A549 (cell line): ENCODE measurements at regions not wholly inside any gene's neighbourhood (a gene's known extent, or its start where the extent isn't known, plus 50 kb on each side); places are given as distances from the start of the nearest gene placed in this dataset.

ENCODE experiments used
- ATAC-seq, 2 experiments: fragments of 200-7000 bp in 1 of 2; fragments of >200 bp in 1 of 2; cut with Nextera tagmentation in 1 of 2; cut with Tn5 transposase in 1 of 2; 3 replicates each; pipeline versions ENCODE4 v1.8.0 to v1.9.1; 2018 to 2020; ENCODE audit warnings: mild to moderate bottlenecking in 1 of 2, moderate library complexity in 1 of 2
- CTCF ChIA-PET: fragments of 300-600 bp; sonication (Branson Sonifier 250); formaldehyde crosslinking; extraction: SDS; loops from one replicate; lab custom pipeline; 2021; ENCODE audit warnings: antibody characterized with exemption, inconsistent platforms; lab: Yijun Ruan, JAX
- POLR2A ChIA-PET: fragments of 350-600 bp; formaldehyde crosslinking; extraction: SDS; loops from one replicate; lab custom pipeline; 2021; ENCODE audit warnings: antibody characterized with exemption, inconsistent platforms; lab: Yijun Ruan, JAX
- DNase-seq, 2 experiments: peaks; one replicate each; pipeline versions ENCODE4 v3.0.0 to v3.0.0-alpha.2; 2011 to 2016; ENCODE audit warnings: low read depth in 1 of 2, low spot score in 1 of 2
- FAIRE-seq: peaks from 2 replicates; lab custom pipeline; 2011; peaks lifted over from hg19 to GRCh38; lab: Jason Lieb, UNC
- H3K27ac ChIP-seq, 2 experiments: fragments of >200 bp; sonication (Bioruptor Twin); formaldehyde crosslinking; 3 replicates each; pipeline ENCODE4 v1.5.1; 2016 to 2017
- H3K4me1 ChIP-seq: fragments of >200 bp; sonication (Bioruptor Twin); formaldehyde crosslinking; 3 replicates; pipeline ENCODE4 v1.6.1; 2016
- H3K4me2 ChIP-seq: fragments of >200 bp; sonication (Bioruptor Twin); formaldehyde crosslinking; 3 replicates; pipeline ENCODE4 v1.6.1; 2016
- H3K4me3 ChIP-seq: fragments of >200 bp; sonication (Bioruptor Twin); formaldehyde crosslinking; 3 replicates; pipeline ENCODE4 v1.5.1; 2016
- H3K9me3 ChIP-seq: fragments of >200 bp; sonication (Bioruptor Twin); formaldehyde crosslinking; 3 replicates; pipeline ENCODE4 v1.6.1; 2016
- ATOH8 ChIP-seq: fragments of 250-450 bp; sonication (Bioruptor Pico); IDR thresholded peaks from 2 replicates; pipeline ENCODE4 v1.5.0; 2020; ENCODE audit warnings: low read depth, mild to moderate bottlenecking, moderate library complexity
- EHMT2 ChIP-seq: fragments of 200-600 bp; sonication (generic); IDR thresholded peaks from 2 replicates; pipeline ENCODE4 v1.6.1; 2016; ENCODE audit warnings: antibody characterized with exemption, low read depth, mild to moderate bottlenecking, moderate library complexity
- FOSB ChIP-seq: fragments of 250-450 bp; sonication (Bioruptor Pico); IDR thresholded peaks from 2 replicates; pipeline ENCODE4 v1.5.0; 2020; ENCODE audit warnings: mild to moderate bottlenecking, moderate library complexity
- FOSL2 ChIP-seq, 2 experiments: fragments of 450-650 bp in 1 of 2; fragments of >200 bp in 1 of 2; sonication (Bioruptor Twin) in 1 of 2; formaldehyde crosslinking; IDR thresholded peaks; 2 replicates each; pipeline versions ENCODE4 v1.5.0 to v1.6.1; 2016 to 2020; ENCODE audit warnings: mild to moderate bottlenecking in 1 of 2, moderate library complexity in 1 of 2
- HDAC2 ChIP-seq: fragments of 200-600 bp; sonication (generic); IDR thresholded peaks from 2 replicates; pipeline ENCODE4 v1.6.1; 2016
- HOXA7 ChIP-seq: fragments of 250-450 bp; sonication (Bioruptor Pico); IDR thresholded peaks from 2 replicates; pipeline ENCODE4 v1.5.0; 2020; ENCODE audit warnings: mild to moderate bottlenecking, moderate library complexity
- HOXB5 ChIP-seq: fragments of 250-450 bp; sonication (Bioruptor Pico); IDR thresholded peaks from 2 replicates; pipeline ENCODE4 v1.5.0; 2020; ENCODE audit warnings: mild to moderate bottlenecking, moderate library complexity
- JUNB ChIP-seq: fragments of >200 bp; sonication (Bioruptor Twin); formaldehyde crosslinking; IDR thresholded peaks from 2 replicates; pipeline ENCODE4 v1.6.1; 2016
- KDM1A ChIP-seq: fragments of 200-600 bp; sonication (generic); IDR thresholded peaks from 2 replicates; pipeline ENCODE4 v1.6.1; 2016; ENCODE audit warnings: low read depth, mild to moderate bottlenecking
- MAZ ChIP-seq: fragments of 150-350 bp; IDR thresholded peaks from 2 replicates; pipeline ENCODE4 v1.6.1; 2014; ENCODE audit warnings: antibody characterized with exemption, low read depth, low read length, borderline replicate concordance
- NPAS2 ChIP-seq: fragments of 250-450 bp; sonication (Bioruptor Pico); IDR thresholded peaks from 2 replicates; pipeline ENCODE4 v1.8.0; 2022; ENCODE audit warnings: mild to moderate bottlenecking, moderate library complexity, borderline replicate concordance
- RNF2 ChIP-seq: fragments of 200-600 bp; sonication (generic); IDR thresholded peaks from 2 replicates; pipeline ENCODE4 v1.6.1; 2016; ENCODE audit warnings: low read depth, mild to moderate bottlenecking, antibody characterized with exemption, moderate library complexity, borderline replicate concordance
- SREBF2 ChIP-seq: fragments of 450-650 bp; IDR thresholded peaks from 2 replicates; pipeline ENCODE4 v1.6.1; 2014; ENCODE audit warnings: mild to moderate bottlenecking, moderate library complexity
- ZFP36 ChIP-seq: fragments of 450-650 bp; IDR thresholded peaks from 2 replicates; pipeline ENCODE4 v1.6.1; 2014; ENCODE audit warnings: borderline replicate concordance; ENCODE audit not compliant: partially characterized antibody
- WGBS: methylation state at CpG from one replicate; pipeline ENCODE4 v1.1.6; 2017; ENCODE audit errors: missing lambda C conversion rate; 5-methylcytosine and 5-hydroxymethylcytosine counted together
- TF ChIP-seq, protein P1 (sequence below): fragments of >200 bp; sonication (Bioruptor Twin); formaldehyde crosslinking; IDR thresholded peaks from 3 replicates; pipeline ENCODE4 v1.5.1; 2016
- TF ChIP-seq, protein P2 (sequence below): IDR thresholded peaks from 2 replicates; pipeline ENCODE4 v1.6.1; 2012
- TF ChIP-seq, protein P3 (sequence below): fragments of 150-350 bp; IDR thresholded peaks from 2 replicates; pipeline ENCODE4 v1.6.1; 2014; ENCODE audit warnings: low read depth, mild to moderate bottlenecking, low read length
- TF ChIP-seq, protein P4 (sequence below): fragments of >200 bp; sonication (Bioruptor Twin); formaldehyde crosslinking; IDR thresholded peaks from 2 replicates; pipeline ENCODE4 v1.6.1; 2016
- TF ChIP-seq, protein P5 (sequence below): IDR thresholded peaks from 2 replicates; pipeline ENCODE4 v1.6.1; 2012; ENCODE audit warnings: low read depth, borderline replicate concordance

GRCh38 chr21:18782721-18783120 lies 379.1 kb upstream of the TMPRSS15 start:
- FAIRE-seq: no peak
- Histone ChIP-seq H3K9me3 (no peaks in the 10 kb centered on the region), H3K4me1 (no peaks in the 10 kb centered on the region), H3K4me2 (no peak overlapping the region), H3K4me3 (no peak overlapping the region), H3K27ac (no peak overlapping the region)
- ATAC-seq: no peak
- CTCF ChIA-PET: no interaction called here
- TF ChIP-seq HOXA7 (CRISPR knock-in tag): no peak
- no peak for DNase-seq
- WGBS: 0% methylated on average over 1 of the region's 1 CpG
- POLR2A ChIA-PET: no interaction called here

DNA sequence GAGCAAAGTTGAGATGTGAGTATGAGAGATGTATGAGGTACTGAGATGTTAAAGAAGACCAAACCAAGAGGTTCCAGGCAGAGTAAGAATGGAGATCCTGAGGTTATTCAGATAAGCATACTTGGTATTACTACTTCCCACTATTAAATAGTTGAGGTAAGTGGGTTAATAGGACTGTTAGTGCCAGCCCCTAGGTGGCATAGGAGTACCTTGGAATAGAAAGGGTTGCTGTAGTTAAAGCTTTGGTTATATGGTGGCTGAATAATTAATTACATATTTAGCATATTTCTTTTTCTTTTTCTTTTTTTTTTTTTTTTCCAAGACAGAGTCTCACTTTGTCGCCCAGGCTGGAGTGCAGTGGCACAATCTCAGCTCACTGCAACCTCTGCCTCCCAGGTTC lies 397.9 kb upstream of the TMPRSS15 start:
- DNase-seq (peak in 1 of 2 experiments; percentile 0), FAIRE-seq (no peak)
- H3K4me1 ChIP-seq: no peaks in the 10 kb centered on the region
- POLR2A ChIA-PET: no interaction called here
- CTCF ChIA-PET: no interaction called here
- H3K4me2 ChIP-seq: no peak overlapping the region
- no peak overlapping the region for H3K4me3 ChIP-seq
- no peak for TF ChIP-seq NPAS2
- TF ChIP-seq, protein P1, sequence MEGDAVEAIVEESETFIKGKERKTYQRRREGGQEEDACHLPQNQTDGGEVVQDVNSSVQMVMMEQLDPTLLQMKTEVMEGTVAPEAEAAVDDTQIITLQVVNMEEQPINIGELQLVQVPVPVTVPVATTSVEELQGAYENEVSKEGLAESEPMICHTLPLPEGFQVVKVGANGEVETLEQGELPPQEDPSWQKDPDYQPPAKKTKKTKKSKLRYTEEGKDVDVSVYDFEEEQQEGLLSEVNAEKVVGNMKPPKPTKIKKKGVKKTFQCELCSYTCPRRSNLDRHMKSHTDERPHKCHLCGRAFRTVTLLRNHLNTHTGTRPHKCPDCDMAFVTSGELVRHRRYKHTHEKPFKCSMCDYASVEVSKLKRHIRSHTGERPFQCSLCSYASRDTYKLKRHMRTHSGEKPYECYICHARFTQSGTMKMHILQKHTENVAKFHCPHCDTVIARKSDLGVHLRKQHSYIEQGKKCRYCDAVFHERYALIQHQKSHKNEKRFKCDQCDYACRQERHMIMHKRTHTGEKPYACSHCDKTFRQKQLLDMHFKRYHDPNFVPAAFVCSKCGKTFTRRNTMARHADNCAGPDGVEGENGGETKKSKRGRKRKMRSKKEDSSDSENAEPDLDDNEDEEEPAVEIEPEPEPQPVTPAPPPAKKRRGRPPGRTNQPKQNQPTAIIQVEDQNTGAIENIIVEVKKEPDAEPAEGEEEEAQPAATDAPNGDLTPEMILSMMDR: no peak
- TF ChIP-seq SREBF2: no peak
- TF ChIP-seq, protein P2, sequence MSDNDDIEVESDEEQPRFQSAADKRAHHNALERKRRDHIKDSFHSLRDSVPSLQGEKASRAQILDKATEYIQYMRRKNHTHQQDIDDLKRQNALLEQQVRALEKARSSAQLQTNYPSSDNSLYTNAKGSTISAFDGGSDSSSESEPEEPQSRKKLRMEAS: no peak
- TF ChIP-seq, protein P3, sequence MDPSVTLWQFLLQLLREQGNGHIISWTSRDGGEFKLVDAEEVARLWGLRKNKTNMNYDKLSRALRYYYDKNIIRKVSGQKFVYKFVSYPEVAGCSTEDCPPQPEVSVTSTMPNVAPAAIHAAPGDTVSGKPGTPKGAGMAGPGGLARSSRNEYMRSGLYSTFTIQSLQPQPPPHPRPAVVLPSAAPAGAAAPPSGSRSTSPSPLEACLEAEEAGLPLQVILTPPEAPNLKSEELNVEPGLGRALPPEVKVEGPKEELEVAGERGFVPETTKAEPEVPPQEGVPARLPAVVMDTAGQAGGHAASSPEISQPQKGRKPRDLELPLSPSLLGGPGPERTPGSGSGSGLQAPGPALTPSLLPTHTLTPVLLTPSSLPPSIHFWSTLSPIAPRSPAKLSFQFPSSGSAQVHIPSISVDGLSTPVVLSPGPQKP: no peak
- no peak for TF ChIP-seq FOSB (CRISPR knock-in tag)
- TF ChIP-seq ZFP36: no peak
- TF ChIP-seq KDM1A: no peak
- no peak for TF ChIP-seq HOXB5 (CRISPR knock-in tag)
- no peak for TF ChIP-seq ATOH8 (CRISPR knock-in tag)
- TF ChIP-seq, protein P4, sequence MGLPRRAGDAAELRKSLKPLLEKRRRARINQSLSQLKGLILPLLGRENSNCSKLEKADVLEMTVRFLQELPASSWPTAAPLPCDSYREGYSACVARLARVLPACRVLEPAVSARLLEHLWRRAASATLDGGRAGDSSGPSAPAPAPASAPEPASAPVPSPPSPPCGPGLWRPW: no peak
- TF ChIP-seq EHMT2: no peak
- no peak for TF ChIP-seq FOSL2 (IDR thresholded peaks at IDR 0.05)
- TF ChIP-seq FOSL2 (CRISPR knock-in tag; IDR thresholded peaks at IDR 0.05): no peak
- TF ChIP-seq MAZ: no peak
- no peak for TF ChIP-seq JUNB
- no peak for TF ChIP-seq RNF2
- TF ChIP-seq HDAC2: no peak
- TF ChIP-seq, all 56 proteins: peak for 0
- Histone ChIP-seq H3K9me3 (no peaks in the 10 kb centered on the region), H3K27ac (no peak overlapping the region)
- WGBS: no CpG with 5 or more reads among the region's 1 CpG
- no peak for ATAC-seq

GRCh38 chr21:18803624-18804023 lies 400.0 kb upstream of the TMPRSS15 start:
- Histone ChIP-seq H3K9me3 (no peaks in the 10 kb centered on the region), H3K4me1 (no peaks in the 10 kb centered on the region)
- DNase-seq: no peak
- TF ChIP-seq, protein P5, sequence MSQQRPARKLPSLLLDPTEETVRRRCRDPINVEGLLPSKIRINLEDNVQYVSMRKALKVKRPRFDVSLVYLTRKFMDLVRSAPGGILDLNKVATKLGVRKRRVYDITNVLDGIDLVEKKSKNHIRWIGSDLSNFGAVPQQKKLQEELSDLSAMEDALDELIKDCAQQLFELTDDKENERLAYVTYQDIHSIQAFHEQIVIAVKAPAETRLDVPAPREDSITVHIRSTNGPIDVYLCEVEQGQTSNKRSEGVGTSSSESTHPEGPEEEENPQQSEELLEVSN: no peak
- TF ChIP-seq, all 56 proteins: peak for 0
- POLR2A ChIA-PET: no interaction called here
- FAIRE-seq (no peak), ATAC-seq (no peak)
- CTCF ChIA-PET: no interaction called here
- Histone ChIP-seq H3K27ac (no peak overlapping the region), H3K4me3 (no peak overlapping the region), H3K4me2 (no peak overlapping the region)
- 3% methylated on average over 2 of the region's 2 CpGs for WGBS
